Neuronal stem cell (in vitro differentiated cells): ENCODE measurements at regions not wholly inside any gene's neighbourhood (a gene's known extent, or its start where the extent isn't known, plus 50 kb on each side); places are given as distances from the start of the nearest gene placed in this dataset.
A peak's percentile ranks its signal among the peaks of the same experiment; 100 is the strongest.

Experiments used
- DNase-seq: peaks from one replicate; pipeline ENCODE4 v3.0.0-alpha.2; 2013; ENCODE audit warnings: low spot score
- H2AFZ ChIP-seq: one replicate; pipeline ENCODE4 v1.6.1; 2013; ENCODE audit warnings: mild to moderate bottlenecking, low read length, inconsistent platforms
- H2AK5ac ChIP-seq: 2 replicates; pipeline ENCODE4 v1.6.1; 2013; ENCODE audit warnings: low read depth, mild to moderate bottlenecking, inconsistent platforms, low read length, moderate library complexity, mixed read lengths
- H2BK120ac ChIP-seq: 2 replicates; pipeline ENCODE4 v1.6.1; 2013; ENCODE audit warnings: low read depth, mild to moderate bottlenecking, inconsistent platforms, low read length, moderate library complexity, mixed read lengths
- H2BK12ac ChIP-seq: one replicate; pipeline ENCODE4 v1.6.1; 2013; ENCODE audit warnings: low read length, inconsistent platforms
- H2BK15ac ChIP-seq: 2 replicates; pipeline ENCODE4 v1.6.1; 2013; ENCODE audit warnings: mild to moderate bottlenecking, low read length, inconsistent platforms, mixed read lengths
- H2BK5ac ChIP-seq: one replicate; pipeline ENCODE4 v1.6.1; 2013; ENCODE audit warnings: inconsistent platforms, mild to moderate bottlenecking, low read length, moderate library complexity
- H3K14ac ChIP-seq: one replicate; pipeline ENCODE4 v1.6.1; 2013; ENCODE audit warnings: low read length, inconsistent platforms
- H3K18ac ChIP-seq: 2 replicates; pipeline ENCODE4 v1.6.1; 2013; ENCODE audit warnings: low read length, inconsistent platforms
- H3K23ac ChIP-seq: 2 replicates; pipeline ENCODE4 v1.6.1; 2013; ENCODE audit warnings: low read depth, mild to moderate bottlenecking, mixed read lengths, low read length, inconsistent platforms; ENCODE audit not compliant: poor library complexity
- H3K27ac ChIP-seq: replicated peaks from 3 replicates; pipeline ENCODE4 v1.5.1; 2013; ENCODE audit warnings: low read length, inconsistent platforms
- H3K27me3 ChIP-seq, 3 experiments: 2 replicates each; pipeline ENCODE4 v1.6.1; 2013; ENCODE audit warnings: low read length in 3 of 3, mild to moderate bottlenecking in 2 of 3, inconsistent platforms in 1 of 3, low read depth in 1 of 3, mixed read lengths in 1 of 3, moderate library complexity in 1 of 3; ENCODE audit not compliant: control insufficient read depth in 3 of 3, insufficient read depth in 3 of 3
- H3K36me3 ChIP-seq, 2 donors: replicated peaks in 1 of 2; 2 replicates each; pipeline ENCODE4 v1.6.1; 2013; ENCODE audit warnings: low read length in 2 of 2; ENCODE audit not compliant: control insufficient read depth in 2 of 2, insufficient read depth in 2 of 2
- H3K4ac ChIP-seq: 2 replicates; pipeline ENCODE4 v1.6.1; 2013; ENCODE audit warnings: inconsistent platforms, mild to moderate bottlenecking, low read length, moderate library complexity
- H3K4me1 ChIP-seq, 2 donors: 1 replicate in 1 of 2; 2 replicates in 1 of 2; pipeline ENCODE4 v1.6.1; 2013; ENCODE audit warnings: low read length in 2 of 2, low read depth in 1 of 2; ENCODE audit not compliant: control insufficient read depth in 2 of 2, insufficient read depth in 1 of 2
- H3K4me2 ChIP-seq: one replicate; pipeline ENCODE4 v1.6.1; 2013; ENCODE audit warnings: mild to moderate bottlenecking, low read length, inconsistent platforms; ENCODE audit not compliant: insufficient read depth, poor library complexity, severe bottlenecking
- H3K4me3 ChIP-seq, 2 donors: 2 replicates each; pipeline ENCODE4 v1.5.1; 2013; ENCODE audit warnings: low read length in 2 of 2, mild to moderate bottlenecking in 2 of 2, inconsistent platforms in 1 of 2, moderate library complexity in 1 of 2
- H3K79me1 ChIP-seq: one replicate; pipeline ENCODE4 v1.6.1; 2013; ENCODE audit warnings: low read depth, mild to moderate bottlenecking, inconsistent platforms, low read length, moderate library complexity
- H3K9ac ChIP-seq: one replicate; pipeline ENCODE4 v1.6.1; 2013; ENCODE audit warnings: mild to moderate bottlenecking, low read depth, low read length, inconsistent platforms; ENCODE audit not compliant: poor library complexity
- H3K9me3 ChIP-seq, 2 donors: replicated peaks in 1 of 2; 2 replicates each; pipeline versions ENCODE3 to v1.6.1; 2013; ENCODE audit warnings: low read length in 2 of 2, mild to moderate bottlenecking in 2 of 2, inconsistent platforms in 1 of 2, low read depth in 1 of 2, mixed read lengths in 1 of 2, moderate library complexity in 1 of 2; ENCODE audit not compliant: control insufficient read depth in 2 of 2, insufficient read depth in 1 of 2
- H4K8ac ChIP-seq: one replicate; pipeline ENCODE4 v1.6.1; 2013; ENCODE audit warnings: low read depth, mild to moderate bottlenecking, inconsistent platforms, low read length, moderate library complexity
- H4K91ac ChIP-seq: one replicate; pipeline ENCODE4 v1.6.1; 2013; ENCODE audit warnings: low read length, low read depth, mild to moderate bottlenecking, inconsistent platforms; ENCODE audit not compliant: poor library complexity
- WGBS, 2 donors: extraction: QIAGEN DNeasy Blood & Tissue Kit; methylation state at CpG; one replicate each; pipeline ENCODE4 v1.1.7; 2013; ENCODE audit warnings: missing lambda C conversion rate in 2 of 2, mixed read lengths in 1 of 2; ENCODE audit not compliant: insufficient read length in 2 of 2, insufficient replicate concordance in 1 of 2; ENCODE audit errors: extremely low coverage in 2 of 2; 5-methylcytosine and 5-hydroxymethylcytosine counted together

DNA sequence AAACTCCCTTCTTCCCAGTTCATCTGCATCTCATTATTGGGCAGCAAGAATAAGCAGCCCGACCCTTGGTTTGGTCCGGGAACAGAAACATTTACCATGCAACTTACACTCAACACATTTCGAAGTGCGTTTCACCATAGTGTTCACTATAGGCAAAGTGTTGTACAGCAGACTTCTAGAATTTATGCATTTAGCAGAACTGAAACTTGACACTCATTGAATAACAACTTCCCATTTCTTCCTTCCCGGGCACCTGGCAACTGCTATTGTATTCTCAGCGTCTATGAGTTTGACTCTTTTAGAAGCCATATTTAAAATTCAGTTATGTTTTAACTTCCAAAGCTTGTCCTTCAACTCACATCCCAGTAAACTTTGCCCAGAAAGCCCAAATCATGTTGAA is 840.6 kb downstream of the NLGN4X start:
- no peak overlapping the region for H2BK12ac ChIP-seq
- H2BK120ac ChIP-seq = no peak overlapping the region
- no peak overlapping the region for H3K4ac ChIP-seq
- H3K18ac ChIP-seq = no peak overlapping the region
- H3K27me3 ChIP-seq = no peaks in the 10 kb centered on the region
- H3K9ac ChIP-seq = no peak overlapping the region
- no peak for DNase-seq
- no peak overlapping the region for H3K4me2 ChIP-seq
- no peak overlapping the region for H4K8ac ChIP-seq
- H3K9me3 ChIP-seq = no peaks in the 10 kb centered on the region
- whole genome bisulfite sequencing, 2 donors = no CpG with 5 or more reads among the region's 6 CpGs
- H3K4me1 ChIP-seq = no peaks in the 10 kb centered on the region
- H3K79me1 ChIP-seq = no peaks in the 10 kb centered on the region
- no peak overlapping the region for H2BK5ac ChIP-seq
- H3K36me3 ChIP-seq = no peaks in the 10 kb centered on the region
- H3K27ac ChIP-seq = no peak overlapping the region
- no peak overlapping the region for H3K23ac ChIP-seq
- no peak overlapping the region for H2AK5ac ChIP-seq
- peak overlapping the region; percentile 58 for H2AFZ ChIP-seq
- no peak overlapping the region for H2BK15ac ChIP-seq
- no peak overlapping the region for H3K14ac ChIP-seq
- H4K91ac ChIP-seq = no peak overlapping the region
- H3K4me3 ChIP-seq = no peak overlapping the region

GRCh38 chrX:5380426-5380825 is 848.2 kb downstream of the NLGN4X start:
- H3K27ac ChIP-seq = no peak overlapping the region
- H3K27me3 ChIP-seq = no peaks in the 10 kb centered on the region
- no peak overlapping the region for H2BK120ac ChIP-seq
- H3K18ac ChIP-seq = no peak overlapping the region
- H2BK5ac ChIP-seq = no peak overlapping the region
- no peak overlapping the region for H3K4ac ChIP-seq
- no peak overlapping the region for H3K4me3 ChIP-seq
- no peak overlapping the region for H2AFZ ChIP-seq
- H4K8ac ChIP-seq = no peak overlapping the region
- H2AK5ac ChIP-seq = no peak overlapping the region
- H3K4me2 ChIP-seq = no peak overlapping the region
- no peak overlapping the region for H3K14ac ChIP-seq
- no peaks in the 10 kb centered on the region for H3K36me3 ChIP-seq
- H3K9ac ChIP-seq = no peak overlapping the region
- no peaks in the 10 kb centered on the region for H3K4me1 ChIP-seq
- no peak overlapping the region for H2BK12ac ChIP-seq
- no peaks in the 10 kb centered on the region for H3K9me3 ChIP-seq
- no CpG with 5 or more reads among the region's 3 CpGs for WGBS, 2 donors
- no peak overlapping the region for H2BK15ac ChIP-seq
- no peak for DNase-seq
- no peak overlapping the region for H4K91ac ChIP-seq
- no peaks in the 10 kb centered on the region for H3K79me1 ChIP-seq
- H3K23ac ChIP-seq = no peak overlapping the region

- Histone ChIP-seq H2BK12ac (no peak overlapping the region), H3K79me1 (no peaks in the 10 kb centered on the region), H3K4me2 (no peak overlapping the region), H3K27me3 (no peaks in the 10 kb centered on the region), H3K18ac (no peak overlapping the region), H3K27ac (no peak overlapping the region), H4K91ac (no peak overlapping the region), H2BK5ac (no peak overlapping the region), H3K4me3 (no peak overlapping the region), H3K4me1 (no peaks in the 10 kb centered on the region), H3K14ac (no peak overlapping the region), H2AFZ (no peak overlapping the region), H2BK15ac (no peak overlapping the region), H3K23ac (no peak overlapping the region), H3K36me3 (no peaks in the 10 kb centered on the region), H2BK120ac (no peak overlapping the region), H4K8ac (no peak overlapping the region), H3K4ac (no peak overlapping the region), H2AK5ac (no peak overlapping the region), H3K9me3 (no peaks in the 10 kb centered on the region), H3K9ac (no peak overlapping the region)
- DNase-seq = no peak
- no CpG with 5 or more reads among the region's 5 CpGs for WGBS, 2 donors
Measured at GRCh38 chrX:5341902-5342301, 886.8 kb downstream of the NLGN4X start.

GRCh38 chrX:5337160-5337559 is 891.5 kb downstream of the NLGN4X start:
- Histone ChIP-seq H3K27ac (no peak overlapping the region), H4K8ac (no peak overlapping the region), H2BK120ac (no peak overlapping the region), H2BK5ac (no peak overlapping the region), H3K4ac (no peak overlapping the region), H3K27me3 (no peaks in the 10 kb centered on the region), H3K9ac (no peak overlapping the region), H3K9me3 (no peaks in the 10 kb centered on the region), H3K4me1 (no peaks in the 10 kb centered on the region), H3K14ac (no peak overlapping the region), H2BK12ac (no peak overlapping the region), H2AFZ (no peak overlapping the region), H3K36me3 (no peaks in the 10 kb centered on the region), H4K91ac (no peak overlapping the region), H2AK5ac (no peak overlapping the region), H3K4me2 (no peak overlapping the region), H2BK15ac (no peak overlapping the region), H3K18ac (no peak overlapping the region), H3K23ac (no peak overlapping the region), H3K79me1 (no peaks in the 10 kb centered on the region), H3K4me3 (no peak overlapping the region)
- WGBS, 2 donors = 100% methylated on average over 1 of the region's 3 CpGs; no CpG with 5 or more reads in 1 of the 2 donors
- no peak for DNase-seq
